Esophagus squamous epithelium (tissue), 4 donors: ENCODE measurements at regions not wholly inside any gene's neighbourhood (a gene's known extent, or its start where the extent isn't known, plus 50 kb on each side); places are given as distances from the start of the nearest gene placed in this dataset.

Experiments used
- POLR2A ChIP-seq, 4 donors: fragments of 450-650 bp; IDR thresholded peaks; one replicate each; pipeline ENCODE4 v1.6.1; 2017; ENCODE audit warnings: antibody characterized with exemption in 4 of 4, mild to moderate bottlenecking in 4 of 4, moderate library complexity in 3 of 4
- TF ChIP-seq, protein P1 (sequence below), 6 experiments: fragments of 450-650 bp in 4 of 6; fragments of 200-600 bp in 2 of 6; sonication (generic) in 2 of 6; IDR thresholded peaks; one replicate each; pipeline ENCODE4 v1.5.1; 2016 to 2019; ENCODE audit warnings: antibody characterized with exemption in 6 of 6, mild to moderate bottlenecking in 4 of 6, moderate library complexity in 4 of 6

DNA sequence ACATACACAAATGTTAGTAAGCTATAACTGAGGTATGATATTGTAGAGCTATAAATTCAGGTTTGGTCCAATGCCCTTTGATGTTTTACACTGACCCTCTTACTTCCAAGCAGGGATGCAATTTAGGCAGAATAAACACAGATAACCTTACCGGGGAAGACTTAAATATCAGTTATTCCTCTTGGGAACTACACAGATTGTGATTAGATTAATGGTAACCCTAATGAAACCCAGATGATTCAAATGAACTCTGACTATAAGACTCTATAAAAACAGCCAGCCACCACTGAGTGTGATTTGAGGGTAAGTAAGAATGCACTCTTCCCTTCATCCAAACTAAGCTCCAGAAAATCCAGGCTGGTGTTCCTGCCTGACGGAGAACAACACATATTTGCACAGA is 891.1 kb downstream of the NXPH1 start:
- TF ChIP-seq, protein P1, sequence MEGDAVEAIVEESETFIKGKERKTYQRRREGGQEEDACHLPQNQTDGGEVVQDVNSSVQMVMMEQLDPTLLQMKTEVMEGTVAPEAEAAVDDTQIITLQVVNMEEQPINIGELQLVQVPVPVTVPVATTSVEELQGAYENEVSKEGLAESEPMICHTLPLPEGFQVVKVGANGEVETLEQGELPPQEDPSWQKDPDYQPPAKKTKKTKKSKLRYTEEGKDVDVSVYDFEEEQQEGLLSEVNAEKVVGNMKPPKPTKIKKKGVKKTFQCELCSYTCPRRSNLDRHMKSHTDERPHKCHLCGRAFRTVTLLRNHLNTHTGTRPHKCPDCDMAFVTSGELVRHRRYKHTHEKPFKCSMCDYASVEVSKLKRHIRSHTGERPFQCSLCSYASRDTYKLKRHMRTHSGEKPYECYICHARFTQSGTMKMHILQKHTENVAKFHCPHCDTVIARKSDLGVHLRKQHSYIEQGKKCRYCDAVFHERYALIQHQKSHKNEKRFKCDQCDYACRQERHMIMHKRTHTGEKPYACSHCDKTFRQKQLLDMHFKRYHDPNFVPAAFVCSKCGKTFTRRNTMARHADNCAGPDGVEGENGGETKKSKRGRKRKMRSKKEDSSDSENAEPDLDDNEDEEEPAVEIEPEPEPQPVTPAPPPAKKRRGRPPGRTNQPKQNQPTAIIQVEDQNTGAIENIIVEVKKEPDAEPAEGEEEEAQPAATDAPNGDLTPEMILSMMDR (IDR thresholded peaks at IDR 0.05), result no peak
- TF ChIP-seq POLR2A (IDR thresholded peaks at IDR 0.05), result no peak
